ENCODE measurements at regions not wholly inside any gene's neighbourhood (a gene's known extent, or its start where the extent isn't known, plus 50 kb on each side); places are given as distances from the start of the nearest gene placed in this dataset.

DNA sequence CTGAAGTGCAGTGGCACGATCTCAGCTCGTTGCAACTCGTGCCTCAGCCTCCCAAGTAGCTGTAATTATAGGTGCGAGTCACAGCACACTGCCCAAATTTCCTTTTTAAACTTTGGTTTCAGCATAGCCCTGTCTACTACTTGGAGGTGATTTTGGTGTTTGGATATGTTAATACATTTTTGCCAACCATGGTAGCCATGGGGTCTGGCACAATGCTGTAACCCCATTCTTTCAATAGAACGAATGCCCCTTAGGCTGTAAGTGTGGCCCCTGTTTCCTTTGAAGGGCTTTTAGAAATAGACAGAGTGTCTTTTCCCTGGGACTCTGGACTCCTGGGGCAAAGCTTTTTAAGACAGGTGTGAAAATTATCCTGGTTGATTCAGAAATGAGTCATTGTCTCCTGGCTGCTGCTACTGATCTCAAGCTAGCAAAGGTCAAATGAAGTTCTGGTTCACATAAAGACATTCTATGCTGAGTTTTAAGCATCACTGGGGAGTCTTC, 141.1 kb upstream of the RUNX1 start:
- TF ChIP-seq, protein P1, sequence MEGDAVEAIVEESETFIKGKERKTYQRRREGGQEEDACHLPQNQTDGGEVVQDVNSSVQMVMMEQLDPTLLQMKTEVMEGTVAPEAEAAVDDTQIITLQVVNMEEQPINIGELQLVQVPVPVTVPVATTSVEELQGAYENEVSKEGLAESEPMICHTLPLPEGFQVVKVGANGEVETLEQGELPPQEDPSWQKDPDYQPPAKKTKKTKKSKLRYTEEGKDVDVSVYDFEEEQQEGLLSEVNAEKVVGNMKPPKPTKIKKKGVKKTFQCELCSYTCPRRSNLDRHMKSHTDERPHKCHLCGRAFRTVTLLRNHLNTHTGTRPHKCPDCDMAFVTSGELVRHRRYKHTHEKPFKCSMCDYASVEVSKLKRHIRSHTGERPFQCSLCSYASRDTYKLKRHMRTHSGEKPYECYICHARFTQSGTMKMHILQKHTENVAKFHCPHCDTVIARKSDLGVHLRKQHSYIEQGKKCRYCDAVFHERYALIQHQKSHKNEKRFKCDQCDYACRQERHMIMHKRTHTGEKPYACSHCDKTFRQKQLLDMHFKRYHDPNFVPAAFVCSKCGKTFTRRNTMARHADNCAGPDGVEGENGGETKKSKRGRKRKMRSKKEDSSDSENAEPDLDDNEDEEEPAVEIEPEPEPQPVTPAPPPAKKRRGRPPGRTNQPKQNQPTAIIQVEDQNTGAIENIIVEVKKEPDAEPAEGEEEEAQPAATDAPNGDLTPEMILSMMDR (IDR thresholded peaks at IDR 0.05; ENCODE audit: low read depth, low read length, poor library complexity, severe bottlenecking), result no peak
- TF ChIP-seq EZH2phosphoT487 (IDR thresholded peaks at IDR 0.05; ENCODE audit: borderline replicate concordance, low read length), result no peak

Measured in DOHH2 (cell line).